ENCODE measurements at regions not wholly inside any gene's neighbourhood (a gene's known extent, or its start where the extent isn't known, plus 50 kb on each side); places are given as distances from the start of the nearest gene placed in this dataset.

DNA sequence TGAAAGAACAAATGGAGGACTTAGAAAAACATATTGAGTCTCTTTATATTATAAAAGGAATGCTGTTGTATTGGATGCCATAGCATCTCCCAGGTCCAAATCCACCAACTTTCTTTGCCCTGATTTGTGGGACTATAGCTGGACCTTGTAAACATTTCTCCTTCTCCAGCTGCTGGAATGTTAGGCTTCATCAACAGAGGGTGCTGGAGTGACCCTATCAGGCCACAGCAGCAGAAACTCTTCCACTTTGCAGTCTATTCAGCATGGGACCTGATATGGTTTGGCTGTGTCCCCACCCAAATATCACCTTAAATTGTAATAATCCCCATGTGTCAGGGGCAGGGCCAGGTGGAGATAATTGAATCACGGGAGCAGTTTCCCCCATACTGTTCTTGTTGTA is 138.4 kb upstream of the ARL4C start:
- Histone ChIP-seq H3K4me3 (no peak overlapping the region), H3K36me3 (no peaks in the 10 kb centered on the region), H3K9me3 (no peaks in the 10 kb centered on the region), H3K27ac (no peak overlapping the region), H3K4me1 (peaks cover 4 to 9% of the 10 kb centered on the region in 2 donors), H3K27me3 (no peaks in the 10 kb centered on the region)
- no peak for ATAC-seq
- TF ChIP-seq, protein P1, sequence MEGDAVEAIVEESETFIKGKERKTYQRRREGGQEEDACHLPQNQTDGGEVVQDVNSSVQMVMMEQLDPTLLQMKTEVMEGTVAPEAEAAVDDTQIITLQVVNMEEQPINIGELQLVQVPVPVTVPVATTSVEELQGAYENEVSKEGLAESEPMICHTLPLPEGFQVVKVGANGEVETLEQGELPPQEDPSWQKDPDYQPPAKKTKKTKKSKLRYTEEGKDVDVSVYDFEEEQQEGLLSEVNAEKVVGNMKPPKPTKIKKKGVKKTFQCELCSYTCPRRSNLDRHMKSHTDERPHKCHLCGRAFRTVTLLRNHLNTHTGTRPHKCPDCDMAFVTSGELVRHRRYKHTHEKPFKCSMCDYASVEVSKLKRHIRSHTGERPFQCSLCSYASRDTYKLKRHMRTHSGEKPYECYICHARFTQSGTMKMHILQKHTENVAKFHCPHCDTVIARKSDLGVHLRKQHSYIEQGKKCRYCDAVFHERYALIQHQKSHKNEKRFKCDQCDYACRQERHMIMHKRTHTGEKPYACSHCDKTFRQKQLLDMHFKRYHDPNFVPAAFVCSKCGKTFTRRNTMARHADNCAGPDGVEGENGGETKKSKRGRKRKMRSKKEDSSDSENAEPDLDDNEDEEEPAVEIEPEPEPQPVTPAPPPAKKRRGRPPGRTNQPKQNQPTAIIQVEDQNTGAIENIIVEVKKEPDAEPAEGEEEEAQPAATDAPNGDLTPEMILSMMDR (IDR thresholded peaks at IDR 0.05), result no peak
- intact Hi-C loops (cut with DNase I), result no loop called here
- no peak for DNase-seq

DNA sequence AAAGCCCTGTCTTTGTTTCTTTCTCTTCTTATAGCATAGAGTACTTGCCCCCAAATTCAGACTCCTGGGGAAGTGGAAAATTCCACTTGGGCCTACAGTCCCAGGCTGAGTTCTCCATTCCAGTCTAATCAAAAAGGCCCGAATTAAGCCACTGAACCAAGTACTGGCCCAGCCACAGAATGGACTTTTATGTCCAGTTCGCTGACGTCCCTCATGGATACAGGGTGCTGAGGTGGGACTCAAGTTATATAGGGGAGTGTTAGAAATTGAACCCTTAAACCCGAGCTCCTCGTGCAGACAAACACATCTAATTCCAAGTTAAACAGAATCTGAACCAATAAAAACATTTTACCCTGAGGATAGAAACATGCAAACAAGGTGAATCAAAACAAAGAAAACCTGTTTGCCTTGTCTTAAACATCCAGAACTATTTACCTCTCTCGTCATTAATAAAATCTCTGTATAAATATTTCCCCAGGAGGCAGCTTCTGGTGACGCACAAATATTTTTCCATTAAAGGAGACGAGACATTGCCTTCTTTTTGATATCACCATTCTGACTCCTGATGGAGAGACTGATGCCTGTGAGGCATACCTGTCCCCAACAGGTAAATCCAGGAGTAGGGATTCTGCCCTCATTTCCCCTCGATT is 136.8 kb upstream of the ARL4C start:
- no peaks in the 10 kb centered on the region for H3K27me3 ChIP-seq
- H3K4me3 ChIP-seq, result no peak overlapping the region
- H3K4me1 ChIP-seq, result peaks cover 4 to 9% of the 10 kb centered on the region in 2 donors
- H3K9me3 ChIP-seq, result no peaks in the 10 kb centered on the region
- H3K36me3 ChIP-seq, result no peaks in the 10 kb centered on the region
- peak overlapping the region in 1 of 2 donors; percentile 46 for H3K27ac ChIP-seq
- TF ChIP-seq, protein P1 (IDR thresholded peaks at IDR 0.05), result no peak
- ATAC-seq (no peak), DNase-seq (no peak)
- intact Hi-C loops (cut with DNase I), result no loop called here

DNA sequence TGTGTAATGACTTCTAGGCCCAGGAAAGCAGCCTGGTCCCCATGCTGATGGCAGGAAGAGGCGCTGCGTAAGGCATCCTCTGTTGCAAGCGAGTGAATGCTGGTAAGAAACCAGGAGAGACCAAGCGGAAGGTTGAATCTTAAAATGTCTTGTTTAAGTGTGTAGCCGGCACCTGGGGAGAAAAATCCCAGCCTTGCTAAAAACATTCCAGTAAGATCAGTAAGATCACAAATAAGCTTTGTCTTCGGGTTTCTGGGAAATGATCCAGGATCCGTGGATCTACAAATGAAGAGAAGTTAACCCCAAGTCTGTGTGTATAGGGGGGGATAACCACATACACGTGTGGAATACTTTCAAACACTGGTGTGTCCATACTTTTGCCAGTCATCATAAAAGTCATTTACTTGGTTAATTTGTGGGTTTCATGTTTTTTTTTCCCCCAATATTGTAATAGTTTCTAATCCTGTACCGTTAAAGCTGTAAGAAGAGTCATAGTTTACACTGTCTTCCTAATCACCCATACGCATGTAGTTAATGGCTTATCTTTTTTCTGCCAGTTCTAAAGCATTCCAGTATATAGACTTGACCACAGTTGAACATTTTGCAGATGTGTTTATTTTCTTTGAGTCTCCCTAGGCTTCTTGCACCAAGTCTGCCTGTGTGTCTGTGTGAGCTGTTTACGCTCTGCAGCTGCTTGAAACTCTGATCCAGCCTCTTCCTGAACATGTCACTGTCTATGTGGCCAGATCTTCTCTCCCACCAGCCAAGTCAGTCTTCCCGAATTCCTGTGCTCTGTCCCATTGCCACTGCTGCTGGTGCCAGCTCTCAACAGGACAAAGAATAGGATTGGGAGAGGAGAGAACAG is 135.9 kb upstream of the ARL4C start:
- H3K27me3 ChIP-seq, result no peaks in the 10 kb centered on the region
- peak; percentile 65 for ATAC-seq
- no peaks in the 10 kb centered on the region for H3K9me3 ChIP-seq
- H3K4me1 ChIP-seq, result peaks cover 4 to 9% of the 10 kb centered on the region in 2 donors
- H3K36me3 ChIP-seq, result no peaks in the 10 kb centered on the region
- H3K4me3 ChIP-seq, result no peak overlapping the region
- DNase-seq, result peak in 1 of 4 donors; percentile 43
- peak overlapping the region in 1 of 2 donors; percentile 46 for H3K27ac ChIP-seq
- intact Hi-C loops (cut with DNase I), result no loop called here
- TF ChIP-seq, protein P1 (IDR thresholded peaks at IDR 0.05), result no peak

DNA sequence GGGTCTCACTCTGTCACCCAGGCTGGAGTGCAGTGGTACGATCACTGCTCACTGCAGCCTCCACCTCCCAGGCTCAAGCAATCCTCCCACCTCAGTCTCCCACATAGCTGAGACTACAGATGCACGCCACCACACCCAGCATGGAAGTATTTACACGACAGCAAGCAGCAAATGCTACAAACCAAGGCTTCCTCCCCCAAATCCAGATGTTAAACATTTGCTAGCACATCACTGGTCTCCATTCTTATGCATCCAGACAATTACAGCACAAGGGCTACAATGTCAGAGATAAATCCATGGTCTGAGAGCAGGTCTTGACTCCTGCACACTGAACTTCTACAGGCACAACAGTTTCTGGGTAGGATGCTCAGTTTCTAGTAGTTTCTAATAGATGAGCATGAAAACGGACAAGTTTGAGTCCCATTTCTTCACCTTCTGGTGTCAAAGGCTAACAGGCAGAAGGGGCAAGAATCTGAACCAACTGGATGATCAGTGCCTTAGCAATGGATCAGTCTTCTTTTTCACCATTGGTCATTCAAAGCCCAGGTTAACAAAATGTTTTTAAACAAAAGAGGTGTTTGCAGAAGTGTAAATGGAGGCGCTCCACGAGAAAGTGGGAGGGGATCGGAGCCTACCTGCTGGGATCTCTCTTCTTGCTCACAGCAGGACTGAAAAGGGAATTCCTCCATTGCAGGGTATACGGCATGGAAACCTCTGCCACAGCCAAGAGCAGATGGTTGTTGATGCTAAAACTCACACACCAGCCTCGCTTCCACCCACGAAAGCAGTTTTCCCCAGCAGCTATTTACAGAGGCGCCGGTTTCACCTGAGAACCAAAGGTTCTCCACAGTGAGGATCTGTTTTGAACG is 135.0 kb upstream of the ARL4C start:
- intact Hi-C loops (cut with DNase I), result no loop called here
- Histone ChIP-seq H3K27ac (no peak overlapping the region), H3K4me1 (peaks cover 4 to 9% of the 10 kb centered on the region in 2 donors), H3K9me3 (no peaks in the 10 kb centered on the region), H3K27me3 (no peaks in the 10 kb centered on the region), H3K4me3 (no peak overlapping the region), H3K36me3 (no peaks in the 10 kb centered on the region)
- ATAC-seq, result no peak
- TF ChIP-seq, protein P1 (IDR thresholded peaks at IDR 0.05), result no peak
- DNase-seq, result no peak

Measured in left lung (tissue), 4 donors.